ENCODE measurements at regions not wholly inside any gene's neighbourhood (a gene's known extent, or its start where the extent isn't known, plus 50 kb on each side); places are given as distances from the start of the nearest gene placed in this dataset.

DNA sequence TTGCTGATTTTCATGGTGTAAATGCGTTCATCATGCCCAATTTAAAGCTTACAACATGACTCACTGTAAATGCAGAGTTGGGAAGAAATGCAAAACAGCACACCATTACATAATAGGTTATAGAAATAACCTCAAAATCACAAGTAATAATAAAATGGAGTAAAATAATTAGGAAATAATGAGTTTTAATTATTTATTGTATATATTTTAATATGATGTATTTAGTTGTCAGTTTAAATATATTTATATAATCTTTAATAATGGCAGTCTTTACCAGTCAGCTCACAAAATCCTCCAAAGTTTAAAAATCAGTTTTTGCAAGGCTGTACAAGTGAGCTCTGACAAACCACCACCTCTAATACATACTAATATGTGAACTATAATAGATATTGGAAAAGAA, 180.2 kb downstream of the RND3 start:
- no peak for DNase-seq

DNA sequence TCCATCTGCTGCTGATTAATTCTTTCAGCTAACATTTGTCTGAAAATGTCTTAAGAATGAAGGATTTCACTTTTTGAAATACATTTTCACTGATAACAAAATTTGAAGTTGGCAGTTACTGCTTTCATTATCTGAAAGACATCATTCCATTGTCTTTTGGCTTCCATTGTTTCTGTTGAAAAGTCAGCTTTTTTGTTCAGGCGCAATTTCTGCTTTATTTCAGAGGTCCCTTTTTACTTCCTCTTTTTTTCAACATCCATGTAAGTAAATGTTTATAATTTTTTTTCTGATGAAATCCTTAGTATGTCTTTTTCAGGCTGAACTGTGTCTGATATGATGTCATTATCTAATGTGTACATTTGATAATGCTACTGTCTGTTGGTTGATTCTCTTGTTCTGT, 184.2 kb downstream of the RND3 start:
- no peak for DNase-seq

DNA sequence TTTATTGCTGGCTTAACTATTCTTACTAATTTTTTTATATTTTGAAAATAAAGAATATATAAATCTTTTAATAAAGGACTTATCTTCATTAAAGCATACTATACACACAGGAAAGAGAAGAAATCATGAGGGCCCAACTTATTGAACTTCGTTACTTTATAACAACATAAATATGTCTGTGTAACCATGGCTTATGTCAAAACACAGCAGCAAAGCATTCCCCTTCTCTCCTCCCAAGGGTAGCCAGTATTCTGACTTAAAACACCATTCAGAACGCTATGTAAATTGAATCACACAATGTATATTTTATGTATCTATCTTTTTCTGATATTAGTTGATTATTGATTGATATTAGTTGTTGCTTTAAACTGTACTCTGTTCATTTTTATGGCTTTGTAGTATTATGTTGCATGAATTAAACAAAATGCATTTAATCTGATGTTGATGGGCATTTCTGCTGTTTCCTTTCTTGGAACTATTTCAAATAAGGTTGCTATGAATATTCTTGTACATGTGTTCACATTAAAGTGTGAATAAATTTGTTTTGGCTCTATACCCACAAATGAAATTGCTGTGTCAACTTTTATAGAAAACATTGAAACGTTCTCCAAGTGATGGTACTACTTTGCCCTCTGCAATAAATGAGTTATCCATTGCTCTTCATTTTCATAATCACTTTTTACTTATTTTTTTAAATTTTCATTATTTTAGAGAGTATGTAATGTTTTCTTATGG, 188.7 kb downstream of the RND3 start:
- no peak for DNase-seq

DNA sequence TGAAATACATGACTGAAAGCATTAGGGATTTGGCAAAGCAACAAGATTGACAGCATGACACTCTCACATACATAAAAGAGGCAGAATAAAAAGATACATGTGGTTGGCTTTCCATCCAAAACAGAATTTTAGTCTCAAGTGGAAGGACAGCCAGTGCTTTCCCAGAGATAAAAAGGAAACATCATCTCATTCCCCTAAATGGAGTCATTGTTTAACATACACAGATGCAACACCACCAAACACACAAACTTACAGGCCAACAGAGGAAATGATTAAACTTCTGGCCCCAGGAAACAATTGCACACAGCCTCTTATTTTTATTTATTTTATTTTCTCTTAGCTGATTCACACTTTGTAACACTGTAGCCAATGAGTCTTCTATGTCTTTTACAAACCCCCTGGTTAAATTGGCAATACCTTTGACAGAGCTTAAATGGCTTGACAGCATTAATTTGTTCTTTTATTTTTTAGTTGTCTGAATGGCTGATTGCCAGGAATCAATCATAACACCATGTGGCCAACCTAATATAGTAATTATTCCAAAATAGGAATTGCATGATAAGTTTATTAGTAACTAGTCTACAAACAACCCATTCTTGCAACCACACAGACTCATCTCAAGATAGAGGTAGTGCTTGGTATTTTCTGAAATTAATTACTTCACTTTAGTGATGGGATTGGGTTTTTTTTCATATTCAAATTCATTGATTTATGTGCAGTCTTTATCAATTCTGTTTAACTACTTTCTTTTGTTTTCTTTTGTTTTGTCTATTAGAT, 190.5 kb downstream of the RND3 start:
- no peak for DNase-seq

DNA sequence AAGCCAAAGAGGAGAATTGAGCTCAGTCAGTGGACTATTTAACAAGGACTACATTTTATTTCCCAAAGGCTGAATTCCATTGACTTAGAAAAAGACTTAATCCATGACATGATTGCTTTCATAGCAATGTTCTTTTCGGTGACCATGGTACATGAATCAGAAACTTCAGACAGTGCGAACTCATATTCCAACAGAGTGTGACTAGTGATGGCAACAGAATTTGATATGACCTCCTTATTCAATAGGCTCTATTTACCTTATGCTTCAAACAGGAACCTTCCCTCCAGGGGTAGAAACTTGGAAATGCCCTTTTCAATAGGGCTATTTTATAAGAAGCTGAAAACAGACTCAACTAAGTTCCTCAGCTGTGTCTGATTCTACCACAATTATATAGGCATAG, 191.9 kb downstream of the RND3 start:
- no peak for DNase-seq

DNA sequence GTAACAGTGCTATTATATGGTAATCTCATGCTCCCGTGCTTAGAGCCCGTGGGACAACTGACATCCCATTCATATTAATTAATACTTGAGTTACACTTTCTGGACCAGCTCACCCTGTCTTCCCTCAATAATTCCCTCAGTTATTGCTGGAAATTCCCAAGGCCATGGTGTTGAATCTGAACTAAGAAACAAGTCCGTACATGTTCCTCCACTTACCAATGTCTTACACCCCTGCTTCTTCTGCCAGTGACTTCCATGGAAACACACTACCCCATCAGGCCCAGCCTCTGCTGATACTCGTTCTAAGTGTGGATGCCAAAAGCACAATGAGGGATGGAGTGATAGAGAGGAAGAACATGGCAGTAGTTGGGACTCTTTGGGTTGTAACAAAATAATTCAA, 193.7 kb downstream of the RND3 start:
- DNase-seq, result no peak

DNA sequence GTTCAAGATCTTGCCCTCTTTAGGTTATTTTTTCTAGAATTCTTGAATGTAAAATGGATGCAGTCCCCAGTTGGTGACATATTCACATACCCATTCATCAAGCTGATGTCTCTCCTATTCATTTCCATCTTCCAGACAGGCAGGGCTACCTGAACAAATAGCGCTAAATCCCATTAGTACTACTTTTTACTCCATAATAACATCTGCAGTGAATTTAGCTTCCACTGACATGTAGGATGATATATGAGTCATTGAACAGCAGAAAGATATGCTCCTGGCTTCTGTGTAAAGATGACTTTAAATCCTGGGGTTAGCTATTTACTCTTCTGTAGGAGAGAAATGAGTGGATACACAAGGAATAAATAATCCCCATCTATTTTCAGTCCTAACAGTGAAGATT, 194.7 kb downstream of the RND3 start:
- DNase-seq, result no peak

DNA sequence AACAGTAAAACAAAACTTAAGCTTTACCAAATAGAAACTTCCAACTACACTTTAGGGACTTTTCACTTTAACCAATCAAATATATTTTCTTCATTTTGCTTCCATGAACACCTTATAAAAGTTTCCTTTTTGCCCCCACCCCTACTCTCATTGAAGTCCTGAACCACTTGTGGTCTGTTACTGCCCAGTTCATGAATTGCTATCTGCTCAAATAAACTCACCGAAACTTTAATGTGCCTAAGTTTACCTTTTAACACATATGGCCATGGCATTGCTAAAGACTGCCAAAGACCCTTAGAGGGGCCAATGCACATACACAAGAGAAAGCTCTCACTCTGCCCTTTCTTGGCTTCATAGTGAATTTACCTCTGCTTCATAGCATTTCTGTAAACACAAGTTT, 195.3 kb downstream of the RND3 start:
- no peak for DNase-seq

DNA sequence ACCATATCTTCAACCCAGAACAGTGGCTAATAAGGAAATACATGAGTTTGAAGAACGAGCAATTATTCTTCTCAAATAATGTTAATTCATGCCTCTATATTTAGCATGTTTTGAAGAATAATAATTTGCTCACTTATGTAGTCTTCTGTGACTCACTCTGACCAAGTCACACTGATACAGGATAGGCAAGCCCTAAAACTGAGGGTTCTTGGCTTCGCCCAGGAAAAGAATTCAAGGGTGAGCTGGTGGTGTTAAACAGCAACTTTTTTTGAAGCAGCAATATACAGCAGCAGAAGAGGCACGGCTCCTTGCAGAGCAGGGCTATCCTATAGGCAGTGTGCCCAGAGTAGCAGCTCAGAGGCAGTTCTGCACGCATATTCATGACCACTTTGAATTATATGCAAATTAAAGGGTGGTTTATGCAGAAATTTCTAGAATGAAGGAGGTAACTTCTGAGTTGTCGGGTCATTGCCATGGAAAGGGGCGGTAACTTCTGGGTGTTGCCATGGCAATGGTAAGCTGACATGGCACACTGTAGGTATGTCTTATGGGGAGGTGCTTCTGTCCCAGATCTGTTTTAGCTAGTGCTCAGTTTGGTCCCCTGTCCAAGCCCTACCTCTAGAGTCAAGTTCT, 200.6 kb downstream of the RND3 start:
- DNase-seq, result no peak

DNA sequence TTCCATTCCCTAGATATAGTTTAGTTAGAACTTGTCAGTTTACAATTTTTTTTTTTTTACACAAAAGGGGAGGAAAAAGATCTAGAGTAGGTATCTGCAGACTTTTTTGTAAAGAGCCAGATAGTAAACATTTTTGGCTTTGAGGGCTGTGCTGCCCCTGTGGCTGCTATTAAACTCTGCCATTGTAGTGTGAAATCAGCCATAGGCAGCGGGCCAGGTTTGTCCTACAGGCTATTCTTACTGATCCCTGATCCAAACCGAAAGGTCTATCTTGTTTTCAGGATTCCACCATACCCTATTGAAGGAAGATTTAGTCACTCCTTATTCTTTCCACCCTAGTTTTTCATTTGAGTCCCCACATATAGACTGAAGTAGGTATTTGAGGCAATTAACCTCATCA, 203.4 kb downstream of the RND3 start:
- DNase-seq, result no peak

DNA sequence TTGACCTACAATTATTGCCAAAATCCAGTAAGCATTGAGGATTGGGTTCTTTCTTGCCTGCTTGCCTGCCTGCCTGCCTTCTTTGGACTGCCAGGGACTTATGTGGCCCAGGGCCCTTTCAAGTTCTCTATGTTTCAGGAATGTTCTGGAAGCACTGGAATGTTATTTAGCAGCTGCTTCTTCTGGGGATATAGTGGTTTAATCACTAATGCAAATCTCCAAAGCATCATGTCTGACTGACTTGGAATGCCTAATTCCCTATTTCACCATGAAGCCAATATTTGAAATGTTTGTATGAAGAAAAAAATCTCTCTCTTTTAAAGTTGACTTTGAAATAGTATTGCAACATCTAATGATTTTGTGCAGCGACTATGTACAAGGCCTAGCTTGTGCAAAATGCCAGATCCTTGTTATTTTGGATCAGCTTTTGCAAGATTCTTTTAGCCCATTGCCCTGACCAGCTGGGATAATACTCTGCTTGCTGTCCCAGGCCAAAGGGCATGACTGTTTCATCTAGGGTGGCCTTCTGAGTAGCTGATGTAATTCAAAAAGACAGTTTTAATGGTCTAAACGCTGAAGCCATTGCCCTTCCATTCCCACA, 204.6 kb downstream of the RND3 start:
- DNase-seq, result no peak

DNA sequence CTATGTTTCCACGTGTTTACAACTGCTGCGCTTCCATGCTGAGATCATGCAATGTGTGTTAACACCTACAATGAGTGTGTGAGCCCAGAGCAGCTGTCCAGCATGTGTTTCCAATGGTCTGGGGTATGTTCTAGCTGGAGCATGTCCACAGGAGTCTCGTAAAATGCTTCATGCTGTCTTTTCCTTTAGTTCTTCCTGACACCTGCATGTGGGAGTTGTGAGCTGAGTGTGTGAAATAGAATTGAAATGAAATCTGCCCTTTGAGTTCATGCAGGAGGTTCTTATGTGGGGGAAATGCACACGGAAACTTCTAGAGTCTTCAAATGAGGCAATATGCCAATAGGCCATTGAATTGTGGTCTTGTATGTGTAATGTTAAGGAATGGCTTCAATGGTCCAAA, 205.1 kb downstream of the RND3 start:
- DNase-seq, result no peak

DNA sequence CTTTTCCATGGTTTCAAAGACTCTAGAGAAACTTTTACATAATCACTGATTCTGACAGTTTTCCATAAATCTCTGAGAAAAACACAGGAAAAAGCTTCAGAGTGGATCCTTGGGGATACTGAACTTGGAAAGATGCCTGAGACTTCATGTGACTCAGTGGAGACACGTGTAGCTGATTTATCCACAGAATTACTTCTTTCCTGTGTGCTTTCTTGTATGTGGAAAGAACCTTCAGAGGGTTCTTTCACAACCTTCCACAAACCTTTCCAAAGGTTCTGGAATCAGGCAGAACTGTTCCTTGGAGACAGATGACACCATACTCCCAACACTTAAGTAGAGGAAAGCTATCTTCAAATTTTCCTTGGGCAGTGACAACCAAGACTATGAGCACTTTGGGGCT, 207.2 kb downstream of the RND3 start:
- no peak for DNase-seq

DNA sequence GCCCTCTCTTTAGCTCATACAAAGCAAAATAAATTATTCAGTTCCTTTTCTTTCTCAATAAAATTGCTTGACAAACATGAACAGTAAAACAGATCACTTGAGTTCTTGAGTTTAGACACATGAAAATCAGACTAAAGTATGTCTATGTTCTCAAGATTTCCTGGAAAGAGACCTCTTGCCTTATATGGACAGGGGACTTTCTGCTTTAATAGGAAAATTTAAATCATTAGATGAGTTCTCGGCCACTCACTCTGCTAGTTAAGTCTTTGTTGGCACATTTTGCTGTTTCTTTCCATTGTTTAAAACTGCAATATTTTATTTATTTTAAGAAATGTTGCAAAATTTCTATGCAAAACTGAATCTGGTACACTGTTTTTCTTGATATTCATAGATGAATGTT, 207.8 kb downstream of the RND3 start:
- DNase-seq, result no peak

DNA sequence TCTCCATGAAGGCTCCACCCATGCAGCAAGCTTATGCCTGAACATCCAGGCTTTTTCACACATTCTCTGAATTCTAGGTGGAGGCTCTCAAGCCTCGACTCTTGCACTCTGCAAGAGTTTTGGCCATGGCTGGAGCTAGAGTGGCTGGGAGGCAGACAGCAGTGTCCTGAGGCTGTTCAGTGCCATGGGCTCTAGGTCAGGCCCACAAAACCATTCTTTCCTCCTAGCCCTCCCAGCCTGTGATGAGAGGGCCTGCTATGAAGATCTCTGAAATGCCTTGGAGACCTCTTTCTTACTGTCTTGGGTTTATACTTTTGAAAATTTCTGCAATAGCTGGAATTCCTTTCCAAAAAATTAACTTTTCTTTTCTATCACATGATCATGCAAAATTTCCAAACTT, 210.7 kb downstream of the RND3 start:
- no peak for DNase-seq

DNA sequence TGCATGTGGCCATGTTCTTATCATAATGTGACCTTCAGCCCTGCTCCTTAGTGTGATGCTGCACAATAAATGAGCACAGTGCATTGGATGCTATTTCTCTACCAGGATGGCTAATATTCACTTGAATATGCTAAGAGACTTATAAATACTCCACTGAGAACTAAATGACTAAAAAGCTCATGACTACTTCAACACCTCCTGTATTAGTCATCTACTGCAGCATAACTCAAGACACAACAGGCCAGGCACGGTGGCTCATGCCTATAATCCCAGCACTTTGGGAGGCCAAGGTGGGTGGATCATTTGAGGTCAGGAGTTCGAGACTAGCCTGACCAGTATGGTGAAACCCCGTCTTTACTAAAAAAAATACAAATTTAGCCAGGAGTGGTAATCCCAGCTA, 213.4 kb downstream of the RND3 start:
- no peak for DNase-seq

DNA sequence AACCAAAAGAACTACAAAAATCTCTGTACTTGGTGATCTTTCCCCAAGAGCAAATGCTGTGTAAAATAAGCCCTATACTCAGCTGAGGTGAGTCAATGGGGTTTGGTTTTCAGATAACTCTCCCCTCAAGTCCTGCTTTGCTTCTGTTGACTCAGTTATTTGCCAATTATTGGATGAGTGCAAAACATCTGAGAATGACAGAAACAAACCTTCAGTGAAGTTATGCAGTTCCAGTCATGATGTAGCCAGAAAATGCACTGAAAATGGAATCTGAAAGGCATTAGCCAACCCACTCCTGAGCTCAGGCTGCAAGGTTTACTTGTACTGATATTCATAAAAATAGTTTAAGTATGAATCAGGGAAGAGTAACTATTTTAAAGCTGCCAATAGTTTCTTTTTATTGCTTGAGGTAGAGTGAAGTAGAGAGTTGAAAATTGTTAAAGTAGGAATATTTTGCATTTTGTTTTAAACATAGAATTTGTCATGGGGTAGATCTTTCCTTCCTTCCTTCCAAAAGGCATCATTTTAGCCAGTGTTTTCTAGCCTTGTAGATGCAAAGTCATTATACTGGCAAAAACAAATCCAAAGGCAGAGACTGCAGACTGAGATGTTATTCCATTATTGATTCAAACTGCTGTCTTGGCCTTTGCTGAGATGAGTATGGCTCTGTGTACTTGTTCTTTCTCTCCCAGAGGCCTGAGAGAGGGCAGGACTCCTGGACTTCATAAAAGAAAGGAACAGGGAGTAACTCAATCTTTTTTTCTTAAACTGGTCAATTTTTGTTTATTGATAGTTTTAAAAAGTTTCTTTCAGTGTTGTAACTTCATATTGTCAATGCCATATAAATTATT, 215.3 kb downstream of the RND3 start:
- DNase-seq, result no peak

DNA sequence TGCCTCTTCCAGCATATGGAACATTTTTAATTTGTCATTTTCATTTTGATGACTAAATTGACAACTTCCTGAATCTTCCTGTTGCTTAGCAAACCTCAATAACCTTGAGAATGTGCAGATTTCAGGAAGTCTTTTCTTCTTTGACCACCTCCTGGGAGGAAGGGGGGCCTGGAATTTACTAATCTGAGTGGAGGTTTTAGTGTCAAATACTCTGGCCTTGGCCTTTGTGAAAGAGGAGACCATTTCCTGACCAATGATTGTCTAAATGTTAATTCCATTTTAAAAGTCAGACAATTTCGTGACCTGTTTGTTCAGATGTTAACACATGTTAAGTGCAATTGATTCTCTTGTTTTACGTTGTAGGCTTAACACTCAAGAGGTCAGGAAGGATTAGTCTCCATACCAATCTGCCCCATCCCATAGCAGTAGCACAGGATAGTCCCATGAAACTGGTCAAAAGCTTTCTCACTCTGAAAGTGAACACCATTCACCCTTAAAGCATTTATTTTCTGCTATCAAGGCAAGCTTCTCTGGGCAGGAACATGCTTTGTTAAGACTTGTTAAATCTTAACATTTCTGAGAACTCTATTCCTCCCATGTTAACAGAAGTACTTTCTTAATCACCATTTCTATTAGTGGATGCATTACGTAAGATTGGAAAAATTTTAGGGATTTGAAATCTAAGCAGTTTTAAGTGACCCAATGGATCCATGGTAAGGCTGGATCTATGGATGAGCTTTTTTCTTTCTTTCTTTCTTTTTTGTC, 219.6 kb downstream of the RND3 start:
- DNase-seq, result no peak

DNA sequence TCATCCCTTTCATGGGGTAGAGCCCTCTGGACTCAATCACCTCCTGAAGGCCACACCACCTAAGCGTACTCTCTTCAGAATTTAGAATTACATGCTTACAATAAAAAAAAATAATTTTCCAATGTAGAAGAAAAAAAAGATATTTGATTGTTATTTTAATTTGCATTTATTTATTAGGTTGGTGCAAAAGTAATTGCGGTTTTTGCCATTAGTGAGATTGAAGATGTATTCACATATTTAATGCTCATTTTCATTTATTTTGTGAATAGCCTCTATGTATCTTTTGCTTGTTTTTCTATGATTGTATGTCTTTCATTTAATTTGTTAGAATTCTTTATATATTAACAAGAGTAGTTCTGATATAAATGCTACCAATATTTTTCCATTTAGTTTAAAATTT, 220.5 kb downstream of the RND3 start:
- no peak for DNase-seq

DNA sequence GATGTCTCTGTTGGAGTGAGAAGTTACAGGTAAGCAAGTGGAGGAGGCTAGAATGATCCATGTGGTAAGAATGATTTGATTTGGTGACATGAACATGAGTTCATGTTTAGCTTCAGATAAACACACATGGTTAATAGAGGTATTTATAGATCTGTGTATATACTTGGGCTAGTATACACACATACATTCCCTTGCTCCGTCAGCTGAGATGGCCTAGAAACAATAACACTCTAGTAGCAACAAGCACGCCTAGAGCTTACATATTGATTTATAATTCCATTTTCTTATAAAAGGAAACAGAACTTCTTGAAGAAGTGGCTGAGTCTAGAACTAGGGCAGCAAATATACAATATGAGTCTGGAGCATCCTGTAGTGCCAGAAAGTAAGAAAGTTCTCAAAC, 223.0 kb downstream of the RND3 start:
- DNase-seq, result no peak

DNA sequence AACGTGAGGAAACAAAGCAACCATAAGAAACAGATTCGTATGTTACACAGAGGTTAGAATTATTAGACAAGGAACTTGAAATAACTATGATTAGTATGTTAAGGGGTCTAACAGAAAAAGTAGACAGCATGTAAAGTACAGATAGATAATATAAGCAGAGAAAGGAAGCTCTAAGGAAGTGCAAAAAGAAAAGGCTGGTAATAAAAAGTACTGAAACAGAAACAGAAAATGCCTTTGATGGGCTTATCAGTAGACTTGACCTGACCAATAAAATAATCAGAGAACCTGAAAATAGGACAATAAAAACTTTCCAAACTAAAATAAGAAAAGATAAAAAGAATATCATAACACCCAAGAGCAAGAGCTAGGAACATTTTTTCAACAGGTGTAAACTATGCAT, 225.8 kb downstream of the RND3 start:
- no peak for DNase-seq

DNA sequence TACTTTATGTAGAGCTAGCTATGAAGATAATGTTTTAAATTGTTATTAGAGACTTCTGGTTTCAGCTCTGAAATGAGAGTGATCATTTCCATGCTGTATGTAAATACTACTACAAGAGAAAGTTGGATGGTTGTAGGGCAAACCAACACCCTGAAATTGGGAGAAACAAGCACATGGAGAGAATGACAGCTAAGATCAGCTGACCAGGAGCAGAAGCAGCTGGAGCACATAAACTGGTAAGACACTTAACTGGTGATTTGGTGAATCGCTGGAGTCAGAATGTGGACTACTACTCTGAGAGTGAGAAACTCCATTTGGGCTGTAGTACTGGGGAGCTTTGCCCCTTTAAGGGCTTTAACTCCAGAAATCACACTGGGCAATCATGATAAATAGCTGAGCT, 226.8 kb downstream of the RND3 start:
- DNase-seq, result no peak

All from hematopoietic multipotent progenitor cell treated with erythropoietin and hydrocortisone succinate and interleukin-3 and kit ligand, for 8 days (in vitro differentiated cells).